ENCODE measurements at regions not wholly inside any gene's neighbourhood (a gene's known extent, or its start where the extent isn't known, plus 50 kb on each side); places are given as distances from the start of the nearest gene placed in this dataset.
"Not testable (repeated sequence)": the region's sequence is repeated elsewhere in the genome, so short reads cannot be mapped to it uniquely, and the experiment has no call there.

GRCh38 chr6:133807501-133807900, 81.4 kb upstream of the TCF21 start:
- Histone ChIP-seq H3K4me3 (no peak overlapping the region), H3K9me3 (peaks cover 0 to 2% of the 10 kb centered on the region in 2 donors), H3K4me1 (peaks cover 0 to 6% of the 10 kb centered on the region in 2 donors), H3K36me3 (no peaks in the 10 kb centered on the region), H3K27me3 (no peaks in the 10 kb centered on the region), H3K27ac (no peak overlapping the region)
- DNase-seq, result peak in 2 of 4 donors; percentile 75 to 81
- no peak for ATAC-seq
- intact Hi-C loops (cut with DNase I), result no loop called here
- TF ChIP-seq CTCF (IDR thresholded peaks at IDR 0.05), result no peak

- intact Hi-C loops (cut with DNase I), result no loop called here
- no peak overlapping the region for H3K4me3 ChIP-seq
- H3K4me1 ChIP-seq, result peaks cover 0 to under 1% of the 10 kb centered on the region in 2 donors
- DNase-seq (no peak), ATAC-seq (no peak)
- no peak overlapping the region for H3K27ac ChIP-seq
- TF ChIP-seq CTCF (IDR thresholded peaks at IDR 0.05), result no peak
- H3K27me3 ChIP-seq, result no peaks in the 10 kb centered on the region
- H3K36me3 ChIP-seq, result no peaks in the 10 kb centered on the region
- peaks cover 0 to 2% of the 10 kb centered on the region in 2 donors for H3K9me3 ChIP-seq
These were observed 79.5 kb upstream of the TCF21 start for GRCh38 chr6:133809406-133809805.

- DNase-seq, result no peak
- Histone ChIP-seq H3K27me3 (no peaks in the 10 kb centered on the region), H3K4me1 (no peaks in the 10 kb centered on the region), H3K9me3 (peaks cover 0 to 2% of the 10 kb centered on the region in 2 donors), H3K36me3 (no peaks in the 10 kb centered on the region), H3K4me3 (no peak overlapping the region), H3K27ac (no peak overlapping the region)
- intact Hi-C loops (cut with DNase I), result no loop called here
- no peak for TF ChIP-seq CTCF (IDR thresholded peaks at IDR 0.05)
- ATAC-seq, result no peak
These were observed 77.4 kb upstream of the TCF21 start for GRCh38 chr6:133811557-133811956.

- H3K9me3 ChIP-seq; H3K36me3 ChIP-seq; H3K27ac ChIP-seq; DNase-seq; ATAC-seq; H3K4me1 ChIP-seq; H3K27me3 ChIP-seq; intact Hi-C loops (cut with DNase I); H3K4me3 ChIP-seq: not testable (repeated sequence)
These were observed 76.5 kb upstream of the TCF21 start for GRCh38 chr6:133812446-133812845.

- TF ChIP-seq CTCF (IDR thresholded peaks at IDR 0.05), result no peak
- intact Hi-C loops (cut with DNase I), result no loop called here
- peaks cover 0 to 2% of the 10 kb centered on the region in 2 donors for H3K9me3 ChIP-seq
- no peak overlapping the region for H3K27ac ChIP-seq
- no peaks in the 10 kb centered on the region for H3K4me1 ChIP-seq
- no peak for ATAC-seq
- no peaks in the 10 kb centered on the region for H3K36me3 ChIP-seq
- peak in 1 of 4 donors; percentile 75 for DNase-seq
- H3K27me3 ChIP-seq, result no peaks in the 10 kb centered on the region
- no peak overlapping the region for H3K4me3 ChIP-seq
These were observed 74.7 kb upstream of the TCF21 start for GRCh38 chr6:133814238-133814637.

- Histone ChIP-seq H3K27ac (no peak overlapping the region), H3K36me3 (no peaks in the 10 kb centered on the region), H3K27me3 (no peaks in the 10 kb centered on the region), H3K4me3 (no peak overlapping the region), H3K4me1 (no peaks in the 10 kb centered on the region), H3K9me3 (peaks cover 0 to 2% of the 10 kb centered on the region in 2 donors)
- TF ChIP-seq CTCF (IDR thresholded peaks at IDR 0.05), result no peak
- no peak for DNase-seq
- intact Hi-C loops (cut with DNase I), result no loop called here
- no peak for ATAC-seq
These were observed 74.1 kb upstream of the TCF21 start for GRCh38 chr6:133814797-133815196.
